ENCODE measurements at regions not wholly inside any gene's neighbourhood (a gene's known extent, or its start where the extent isn't known, plus 50 kb on each side); places are given as distances from the start of the nearest gene placed in this dataset.
"Not testable (repeated sequence)": the region's sequence is repeated elsewhere in the genome, so short reads cannot be mapped to it uniquely, and the experiment has no call there.

DNA sequence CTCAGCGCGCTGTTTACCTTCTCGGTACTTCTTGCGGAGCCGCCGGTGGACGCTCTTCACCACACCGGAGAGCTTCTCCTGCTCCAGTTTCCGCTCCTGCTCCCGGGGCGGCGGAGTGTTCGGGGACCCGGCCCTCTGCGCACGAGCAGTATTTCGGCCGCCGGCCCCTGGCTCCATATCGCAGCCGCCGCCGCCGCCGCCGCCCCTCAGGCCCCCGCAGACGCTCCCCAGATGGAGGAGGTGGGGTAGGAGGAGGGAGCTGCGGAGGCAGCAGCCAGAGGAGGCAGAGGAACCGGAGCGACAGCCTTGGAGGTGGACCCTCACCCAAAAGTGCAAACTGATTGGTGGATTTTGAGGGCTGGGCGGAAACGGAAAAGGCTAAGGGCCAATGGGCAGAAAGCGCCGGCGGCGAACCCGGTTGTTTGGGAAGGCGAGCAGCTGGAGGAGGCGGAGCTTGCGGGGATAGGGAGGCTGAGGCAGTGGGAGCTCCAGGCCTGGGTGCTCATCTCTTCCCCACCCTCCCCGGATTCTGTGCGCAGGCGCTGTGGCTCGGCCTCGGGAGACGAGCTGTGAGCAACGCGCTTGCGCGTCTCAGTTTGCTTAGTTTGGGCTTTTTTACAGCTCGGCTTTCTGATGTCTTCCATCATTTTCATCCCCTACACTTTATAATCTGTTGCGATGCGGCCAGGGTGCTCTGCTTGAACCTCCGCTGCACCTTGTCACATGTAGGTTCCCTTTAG is 146.9 kb downstream of the GPR85 start:
- no peaks in the 10 kb centered on the region for H3K36me3 ChIP-seq (ENCODE audit: control insufficient read depth in 1 of 2, insufficient read depth in 2 of 2, low read length in 2 of 2)
- no peaks in the 10 kb centered on the region for H3K27me3 ChIP-seq (ENCODE audit: control insufficient read depth in 1 of 2, insufficient read depth in 2 of 2, low read length in 2 of 2)
- H3K27ac ChIP-seq (ENCODE audit: low read depth, low read length) = peak overlapping the region; percentile 65
- no peaks in the 10 kb centered on the region for H3K9me3 ChIP-seq (ENCODE audit: control insufficient read depth in 1 of 2, low read length in 2 of 2)
- peak overlapping the region; percentile 83 to 87 for H3K4me3 ChIP-seq (ENCODE audit: low read depth in 1 of 2, low read length in 2 of 2)
- H3K9ac ChIP-seq (ENCODE audit: low read depth in 1 of 2, low read length in 2 of 2) = peak overlapping the region; percentile 79 to 84
- peaks cover 17 to 23% of the 10 kb centered on the region in 2 donors for H3K4me1 ChIP-seq (ENCODE audit: control insufficient read depth in 1 of 2, insufficient read depth in 2 of 2, low read length in 2 of 2)

- peak overlapping the region; percentile 83 to 87 for H3K4me3 ChIP-seq (ENCODE audit: low read depth in 1 of 2, low read length in 2 of 2)
- H3K4me1 ChIP-seq (ENCODE audit: control insufficient read depth in 1 of 2, insufficient read depth in 2 of 2, low read length in 2 of 2) = peaks cover 17 to 23% of the 10 kb centered on the region in 2 donors
- no peaks in the 10 kb centered on the region for H3K9me3 ChIP-seq (ENCODE audit: control insufficient read depth in 1 of 2, low read length in 2 of 2)
- peak overlapping the region; percentile 79 to 84 for H3K9ac ChIP-seq (ENCODE audit: low read depth in 1 of 2, low read length in 2 of 2)
- H3K36me3 ChIP-seq (ENCODE audit: control insufficient read depth in 1 of 2, insufficient read depth in 2 of 2, low read length in 2 of 2) = no peaks in the 10 kb centered on the region
- peak overlapping the region; percentile 45 for H3K27ac ChIP-seq (ENCODE audit: low read depth, low read length)
- no peaks in the 10 kb centered on the region for H3K27me3 ChIP-seq (ENCODE audit: control insufficient read depth in 1 of 2, insufficient read depth in 2 of 2, low read length in 2 of 2)
Observed at GRCh38 chr7:112938863-112939573, 147.6 kb downstream of the GPR85 start.

DNA sequence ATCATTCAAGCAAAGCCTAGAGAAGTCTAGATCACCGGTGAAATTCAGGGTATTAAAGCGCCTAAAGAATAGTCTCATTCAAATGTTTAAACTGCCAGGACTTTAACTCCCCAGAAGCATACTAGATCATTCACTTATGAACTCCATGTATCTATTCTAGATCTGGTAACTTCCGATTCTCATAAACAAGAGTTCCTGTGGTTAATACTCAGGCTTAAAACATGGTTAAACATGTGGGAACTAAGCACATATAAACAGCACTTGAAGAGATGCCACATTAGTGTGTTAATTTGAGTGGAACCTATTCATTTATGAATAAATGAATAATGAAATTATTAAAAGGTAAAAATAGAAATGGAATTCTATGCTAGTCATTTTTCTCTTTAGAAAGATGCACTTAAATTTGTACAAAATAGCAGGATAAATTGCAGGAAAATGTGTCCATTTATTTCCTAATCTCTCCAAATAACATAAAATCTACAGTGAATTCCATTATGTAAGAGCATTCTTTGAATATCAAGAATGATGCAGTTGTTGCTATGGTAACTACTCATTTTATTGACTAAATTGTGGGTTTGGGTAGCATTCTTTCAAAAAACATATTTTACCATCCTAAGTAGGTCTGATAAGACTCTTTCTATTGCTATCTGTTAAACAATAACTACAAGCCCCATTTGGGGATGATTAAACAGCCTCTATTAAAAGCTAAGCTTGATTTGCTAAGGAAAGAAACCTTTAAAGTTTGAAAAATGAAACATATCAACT is 147.6 kb upstream of the TMEM168 start:
- peaks cover 17 to 23% of the 10 kb centered on the region in 2 donors for H3K4me1 ChIP-seq (ENCODE audit: control insufficient read depth in 1 of 2, insufficient read depth in 2 of 2, low read length in 2 of 2)
- H3K9me3 ChIP-seq (ENCODE audit: control insufficient read depth in 1 of 2, low read length in 2 of 2) = no peaks in the 10 kb centered on the region
- no peak overlapping the region for H3K9ac ChIP-seq (ENCODE audit: low read depth in 1 of 2, low read length in 2 of 2)
- H3K27ac ChIP-seq (ENCODE audit: low read depth, low read length) = no peak overlapping the region
- H3K4me3 ChIP-seq (ENCODE audit: low read depth in 1 of 2, low read length in 2 of 2) = peak overlapping the region; percentile 83 to 87
- no peaks in the 10 kb centered on the region for H3K27me3 ChIP-seq (ENCODE audit: control insufficient read depth in 1 of 2, insufficient read depth in 2 of 2, low read length in 2 of 2)
- H3K36me3 ChIP-seq (ENCODE audit: control insufficient read depth in 1 of 2, insufficient read depth in 2 of 2, low read length in 2 of 2) = no peaks in the 10 kb centered on the region

DNA sequence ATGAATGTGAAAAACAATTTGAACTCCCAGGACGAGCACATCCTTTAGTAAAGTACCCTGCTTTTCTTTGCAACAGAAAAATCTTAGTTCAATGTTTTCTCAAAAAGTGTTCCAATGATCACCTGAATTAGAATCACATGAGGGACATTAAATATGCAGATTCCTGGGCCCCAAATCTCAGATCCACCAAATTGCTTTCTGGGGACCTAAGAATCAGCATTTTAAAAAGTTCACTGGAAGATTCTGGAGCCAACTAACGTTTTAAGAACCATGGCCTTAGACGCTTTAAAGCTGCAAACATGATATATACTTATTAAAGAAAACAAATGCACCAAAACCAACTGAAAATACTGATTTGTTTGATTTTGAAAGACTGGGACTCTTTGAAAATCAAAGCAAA is 143.4 kb upstream of the TMEM168 start:
- Histone ChIP-seq H3K27ac (ENCODE audit: low read depth, low read length) (no peak overlapping the region), H3K36me3 (ENCODE audit: control insufficient read depth in 1 of 2, insufficient read depth in 2 of 2, low read length in 2 of 2) (no peaks in the 10 kb centered on the region), H3K9ac (ENCODE audit: low read depth in 1 of 2, low read length in 2 of 2) (no peak overlapping the region), H3K9me3 (ENCODE audit: control insufficient read depth in 1 of 2, low read length in 2 of 2) (no peaks in the 10 kb centered on the region), H3K4me1 (ENCODE audit: control insufficient read depth in 1 of 2, insufficient read depth in 2 of 2, low read length in 2 of 2) (peaks cover 6 to 15% of the 10 kb centered on the region in 2 donors), H3K27me3 (ENCODE audit: control insufficient read depth in 1 of 2, insufficient read depth in 2 of 2, low read length in 2 of 2) (no peaks in the 10 kb centered on the region), H3K4me3 (ENCODE audit: low read depth in 1 of 2, low read length in 2 of 2) (no peak overlapping the region)

DNA sequence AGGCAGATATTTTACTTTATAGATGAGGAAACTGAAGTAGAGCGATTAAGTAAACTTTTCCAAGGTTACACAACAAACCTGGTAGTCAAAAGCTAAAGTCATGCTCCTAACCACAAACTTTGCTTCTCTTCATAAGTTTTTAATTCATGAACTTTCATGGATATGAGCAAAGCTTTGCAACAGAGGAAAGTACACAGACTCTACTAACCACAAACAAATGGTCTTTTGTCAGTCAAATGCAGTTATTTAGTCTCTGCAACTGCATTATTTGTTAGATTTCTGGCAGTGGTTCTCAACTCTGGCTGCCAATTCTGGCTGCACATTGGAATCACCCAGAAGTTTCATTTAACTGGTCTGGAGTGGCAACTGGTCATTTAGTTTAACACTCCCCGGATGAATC is 140.6 kb upstream of the TMEM168 start:
- Histone ChIP-seq H3K4me1 (ENCODE audit: control insufficient read depth in 1 of 2, insufficient read depth in 2 of 2, low read length in 2 of 2) (no peaks in the 10 kb centered on the region), H3K4me3 (ENCODE audit: low read depth in 1 of 2, low read length in 2 of 2) (no peak overlapping the region), H3K27ac (ENCODE audit: low read depth, low read length) (no peak overlapping the region), H3K27me3 (ENCODE audit: control insufficient read depth in 1 of 2, insufficient read depth in 2 of 2, low read length in 2 of 2) (no peaks in the 10 kb centered on the region), H3K9me3 (ENCODE audit: control insufficient read depth in 1 of 2, low read length in 2 of 2) (no peaks in the 10 kb centered on the region), H3K36me3 (ENCODE audit: control insufficient read depth in 1 of 2, insufficient read depth in 2 of 2, low read length in 2 of 2) (no peaks in the 10 kb centered on the region), H3K9ac (ENCODE audit: low read depth in 1 of 2, low read length in 2 of 2) (no peak overlapping the region)

- no peak overlapping the region for H3K27ac ChIP-seq (ENCODE audit: low read depth, low read length)
- H3K4me1 ChIP-seq (ENCODE audit: control insufficient read depth in 1 of 2, insufficient read depth in 2 of 2, low read length in 2 of 2) = no peaks in the 10 kb centered on the region
- H3K27me3 ChIP-seq (ENCODE audit: control insufficient read depth in 1 of 2, insufficient read depth in 2 of 2, low read length in 2 of 2) = no peaks in the 10 kb centered on the region
- no peak overlapping the region for H3K4me3 ChIP-seq (ENCODE audit: low read depth in 1 of 2, low read length in 2 of 2)
- no peak overlapping the region for H3K9ac ChIP-seq (ENCODE audit: low read depth in 1 of 2, low read length in 2 of 2)
- no peaks in the 10 kb centered on the region for H3K9me3 ChIP-seq (ENCODE audit: control insufficient read depth in 1 of 2, low read length in 2 of 2)
- no peaks in the 10 kb centered on the region for H3K36me3 ChIP-seq (ENCODE audit: control insufficient read depth in 1 of 2, insufficient read depth in 2 of 2, low read length in 2 of 2)
Observed at GRCh38 chr7:112929421-112929820, 139.2 kb upstream of the TMEM168 start.

- Histone ChIP-seq H3K4me3 (ENCODE audit: low read depth in 1 of 2, low read length in 2 of 2) (no peak overlapping the region), H3K27ac (ENCODE audit: low read depth, low read length) (no peak overlapping the region), H3K27me3 (ENCODE audit: control insufficient read depth in 1 of 2, insufficient read depth in 2 of 2, low read length in 2 of 2) (no peaks in the 10 kb centered on the region), H3K36me3 (ENCODE audit: control insufficient read depth in 1 of 2, insufficient read depth in 2 of 2, low read length in 2 of 2) (no peaks in the 10 kb centered on the region), H3K9ac (ENCODE audit: low read depth in 1 of 2, low read length in 2 of 2) (no peak overlapping the region), H3K4me1 (ENCODE audit: control insufficient read depth in 1 of 2, insufficient read depth in 2 of 2, low read length in 2 of 2) (no peaks in the 10 kb centered on the region), H3K9me3 (ENCODE audit: control insufficient read depth in 1 of 2, low read length in 2 of 2) (no peaks in the 10 kb centered on the region)
Observed at GRCh38 chr7:112926018-112926417, 135.8 kb upstream of the TMEM168 start.

DNA sequence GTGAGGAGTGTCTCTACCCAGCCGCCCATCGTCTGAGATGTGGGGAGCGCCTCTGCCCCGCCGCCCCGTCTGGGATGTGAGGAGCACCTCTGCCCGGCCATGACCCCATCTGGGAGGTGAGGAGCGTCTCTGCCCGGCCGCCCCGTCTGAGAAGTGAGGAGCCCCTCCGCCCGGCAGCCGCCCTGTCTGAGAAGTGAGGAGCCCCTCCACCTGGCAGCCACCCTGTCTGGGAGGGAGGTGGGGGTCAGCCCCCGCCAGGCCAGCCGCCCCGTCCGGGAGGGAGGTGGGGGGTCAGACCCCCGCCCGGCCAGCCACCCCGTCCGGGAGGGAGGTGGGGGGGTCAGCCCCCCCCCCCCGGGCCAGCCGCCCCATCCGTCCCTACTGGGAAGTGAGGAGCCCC is 132.4 kb upstream of the TMEM168 start:
- not testable (repeated sequence) for H3K9me3 ChIP-seq (ENCODE audit: control insufficient read depth in 1 of 2, low read length in 2 of 2); H3K27me3 ChIP-seq (ENCODE audit: control insufficient read depth in 1 of 2, insufficient read depth in 2 of 2, low read length in 2 of 2); H3K27ac ChIP-seq (ENCODE audit: low read depth, low read length); H3K9ac ChIP-seq (ENCODE audit: low read depth in 1 of 2, low read length in 2 of 2); H3K4me3 ChIP-seq (ENCODE audit: low read depth in 1 of 2, low read length in 2 of 2); H3K4me1 ChIP-seq (ENCODE audit: control insufficient read depth in 1 of 2, insufficient read depth in 2 of 2, low read length in 2 of 2); H3K36me3 ChIP-seq (ENCODE audit: control insufficient read depth in 1 of 2, insufficient read depth in 2 of 2, low read length in 2 of 2)

DNA sequence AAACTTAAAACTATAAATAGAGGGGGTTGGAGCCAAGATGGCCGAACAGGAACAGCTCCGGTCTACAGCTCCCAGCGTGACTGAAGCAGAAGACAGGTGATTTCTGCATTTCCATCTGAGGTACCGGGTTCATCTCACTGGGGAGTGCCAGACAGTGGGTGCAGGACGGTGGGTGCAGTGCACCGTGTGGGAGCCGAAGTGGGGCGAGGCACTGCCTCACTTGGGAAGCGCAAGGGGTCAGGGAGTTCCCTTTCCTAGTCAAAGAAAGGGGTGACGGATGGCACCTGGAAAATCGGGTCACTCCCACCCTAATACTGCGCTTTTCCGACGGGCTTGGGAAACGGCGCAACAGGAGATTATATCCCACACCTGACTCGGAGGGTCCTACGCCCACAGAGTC is 126.2 kb upstream of the TMEM168 start:
- not testable (repeated sequence) for H3K4me3 ChIP-seq (ENCODE audit: low read depth in 1 of 2, low read length in 2 of 2); H3K36me3 ChIP-seq (ENCODE audit: control insufficient read depth in 1 of 2, insufficient read depth in 2 of 2, low read length in 2 of 2); H3K9me3 ChIP-seq (ENCODE audit: control insufficient read depth in 1 of 2, low read length in 2 of 2); H3K27me3 ChIP-seq (ENCODE audit: control insufficient read depth in 1 of 2, insufficient read depth in 2 of 2, low read length in 2 of 2); H3K27ac ChIP-seq (ENCODE audit: low read depth, low read length); H3K4me1 ChIP-seq (ENCODE audit: control insufficient read depth in 1 of 2, insufficient read depth in 2 of 2, low read length in 2 of 2); H3K9ac ChIP-seq (ENCODE audit: low read depth in 1 of 2, low read length in 2 of 2)

- H3K9me3 ChIP-seq (ENCODE audit: control insufficient read depth in 1 of 2, low read length in 2 of 2) = peaks cover 7 to 8% of the 10 kb centered on the region in 2 donors
- H3K4me3 ChIP-seq (ENCODE audit: low read depth in 1 of 2, low read length in 2 of 2) = no peak overlapping the region
- H3K36me3 ChIP-seq (ENCODE audit: control insufficient read depth in 1 of 2, insufficient read depth in 2 of 2, low read length in 2 of 2) = peaks cover 3 to 4% of the 10 kb centered on the region in 2 donors
- H3K4me1 ChIP-seq (ENCODE audit: control insufficient read depth in 1 of 2, insufficient read depth in 2 of 2, low read length in 2 of 2) = no peaks in the 10 kb centered on the region
- H3K27me3 ChIP-seq (ENCODE audit: control insufficient read depth in 1 of 2, insufficient read depth in 2 of 2, low read length in 2 of 2) = no peaks in the 10 kb centered on the region
- no peak overlapping the region for H3K27ac ChIP-seq (ENCODE audit: low read depth, low read length)
- no peak overlapping the region for H3K9ac ChIP-seq (ENCODE audit: low read depth in 1 of 2, low read length in 2 of 2)
Observed at GRCh38 chr7:112908086-112908485, 117.9 kb upstream of the TMEM168 start.
